ENCODE measurements at regions not wholly inside any gene's neighbourhood (a gene's known extent, or its start where the extent isn't known, plus 50 kb on each side); places are given as distances from the start of the nearest gene placed in this dataset.

DNA sequence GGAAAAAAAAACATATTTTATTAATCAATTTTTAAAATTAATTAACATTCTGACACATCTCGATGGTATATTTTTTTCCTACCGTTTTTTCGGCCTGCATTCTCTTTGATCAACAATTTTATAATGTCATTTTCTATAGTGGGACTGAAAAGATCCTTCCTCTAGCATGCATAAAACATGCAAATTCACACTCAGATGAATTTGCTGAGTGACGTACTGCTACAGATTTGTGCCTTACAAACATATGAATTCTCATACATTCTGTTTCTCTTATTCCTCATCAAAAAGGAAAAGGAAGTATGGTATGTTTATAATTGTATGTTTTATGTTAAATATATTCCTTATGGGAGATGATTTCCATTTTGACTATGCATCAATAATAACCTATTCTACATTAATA lies 458.2 kb downstream of the TSHZ3 start:
- Mint-ChIP-seq H3K4me3 (no peak overlapping the region), H3K9me3 (ENCODE audit: low read depth) (no peaks in the 10 kb centered on the region), H3K27me3 (peaks cover 2% of the 10 kb centered on the region), H3K36me3 (no peaks in the 10 kb centered on the region), H3K4me1 (ENCODE audit: low read depth) (no peaks in the 10 kb centered on the region), H3K27ac (no peak overlapping the region)

DNA sequence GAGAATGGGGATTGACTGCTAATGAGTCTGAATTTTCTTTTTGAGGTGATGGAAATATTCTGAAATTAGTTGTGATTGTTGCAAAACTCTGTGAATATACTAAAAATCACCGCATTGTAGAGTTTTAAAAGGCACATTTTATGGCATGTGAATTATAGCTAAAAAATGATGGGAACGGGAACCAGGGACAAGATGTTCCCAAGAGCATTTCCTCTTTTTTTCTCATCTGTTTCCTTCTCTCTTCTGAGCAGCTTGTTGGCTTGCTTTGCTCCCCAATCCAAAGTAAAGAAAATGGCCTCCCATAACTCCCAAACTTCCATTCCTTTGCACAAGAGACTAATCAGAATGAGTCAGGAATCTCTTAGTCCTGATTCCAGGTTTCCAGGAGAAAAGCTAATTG lies 459.2 kb downstream of the TSHZ3 start:
- H3K4me3 Mint-ChIP-seq, result no peak overlapping the region
- H3K27ac Mint-ChIP-seq, result no peak overlapping the region
- H3K4me1 Mint-ChIP-seq (ENCODE audit: low read depth), result no peaks in the 10 kb centered on the region
- no peaks in the 10 kb centered on the region for H3K9me3 Mint-ChIP-seq (ENCODE audit: low read depth)
- H3K27me3 Mint-ChIP-seq, result peaks cover 2% of the 10 kb centered on the region
- H3K36me3 Mint-ChIP-seq, result no peaks in the 10 kb centered on the region

DNA sequence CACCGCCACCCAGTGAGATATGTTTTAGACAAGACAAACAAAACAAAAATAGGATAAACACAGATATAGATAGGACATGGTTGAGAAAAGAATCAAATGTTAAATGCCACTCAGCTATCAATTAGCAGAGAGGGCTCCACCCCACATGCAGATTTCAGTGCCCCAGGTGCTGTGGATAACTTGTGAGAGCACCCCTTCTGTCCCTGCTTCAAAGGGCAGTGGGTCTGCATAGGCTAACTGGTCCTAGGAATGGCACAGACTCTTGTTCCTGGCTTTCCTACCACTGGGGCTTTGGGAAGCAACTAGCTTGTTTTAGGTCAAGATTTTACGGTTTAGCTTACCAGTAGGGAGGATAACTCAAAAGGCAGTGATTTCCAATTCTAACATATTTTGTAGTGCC lies 460.3 kb downstream of the TSHZ3 start:
- H3K27me3 Mint-ChIP-seq, result no peaks in the 10 kb centered on the region
- no peaks in the 10 kb centered on the region for H3K4me1 Mint-ChIP-seq (ENCODE audit: low read depth)
- H3K36me3 Mint-ChIP-seq, result no peaks in the 10 kb centered on the region
- H3K4me3 Mint-ChIP-seq, result no peak overlapping the region
- H3K9me3 Mint-ChIP-seq (ENCODE audit: low read depth), result no peaks in the 10 kb centered on the region
- no peak overlapping the region for H3K27ac Mint-ChIP-seq

- Mint-ChIP-seq H3K27ac (no peak overlapping the region), H3K27me3 (no peaks in the 10 kb centered on the region), H3K4me1 (ENCODE audit: low read depth) (no peaks in the 10 kb centered on the region), H3K9me3 (ENCODE audit: low read depth) (no peaks in the 10 kb centered on the region), H3K36me3 (no peaks in the 10 kb centered on the region), H3K4me3 (no peak overlapping the region)
Measured at GRCh38 chr19:30887042-30887441, 462.2 kb downstream of the TSHZ3 start.

DNA sequence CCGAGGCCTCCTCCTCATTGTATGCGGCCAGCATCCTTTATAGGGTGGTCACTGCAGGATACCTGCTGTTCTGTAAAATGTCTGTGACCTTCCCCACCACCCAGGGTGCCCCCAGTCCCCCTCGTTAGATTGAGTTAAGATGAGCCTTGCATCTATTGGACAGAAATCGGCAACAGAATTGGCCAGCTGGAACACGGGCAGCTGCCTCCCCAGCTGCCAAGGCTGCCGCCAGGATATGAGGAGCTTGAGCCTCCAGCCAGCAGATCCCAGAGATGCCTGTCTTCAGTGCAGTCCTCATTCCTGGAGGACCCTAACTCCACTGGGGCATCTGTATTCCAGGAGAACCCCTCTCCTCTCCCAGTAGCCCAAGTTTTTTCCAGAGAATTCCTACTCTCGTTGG lies 463.0 kb downstream of the TSHZ3 start:
- H3K9me3 Mint-ChIP-seq (ENCODE audit: low read depth), result no peaks in the 10 kb centered on the region
- no peaks in the 10 kb centered on the region for H3K36me3 Mint-ChIP-seq
- no peaks in the 10 kb centered on the region for H3K27me3 Mint-ChIP-seq
- H3K4me1 Mint-ChIP-seq (ENCODE audit: low read depth), result no peaks in the 10 kb centered on the region
- H3K4me3 Mint-ChIP-seq, result no peak overlapping the region
- no peak overlapping the region for H3K27ac Mint-ChIP-seq

GRCh38 chr19:30884146-30884812 lies 465.0 kb downstream of the TSHZ3 start:
- no peaks in the 10 kb centered on the region for H3K36me3 Mint-ChIP-seq
- H3K4me1 Mint-ChIP-seq (ENCODE audit: low read depth), result no peaks in the 10 kb centered on the region
- H3K4me3 Mint-ChIP-seq, result no peak overlapping the region
- no peak overlapping the region for H3K27ac Mint-ChIP-seq
- no peaks in the 10 kb centered on the region for H3K9me3 Mint-ChIP-seq (ENCODE audit: low read depth)
- H3K27me3 Mint-ChIP-seq, result no peaks in the 10 kb centered on the region

- Mint-ChIP-seq H3K4me1 (ENCODE audit: low read depth) (no peaks in the 10 kb centered on the region), H3K27ac (no peak overlapping the region), H3K36me3 (no peaks in the 10 kb centered on the region), H3K27me3 (no peaks in the 10 kb centered on the region), H3K4me3 (no peak overlapping the region), H3K9me3 (ENCODE audit: low read depth) (no peaks in the 10 kb centered on the region)
Measured at GRCh38 chr19:30883071-30883470, 466.2 kb downstream of the TSHZ3 start.

- Mint-ChIP-seq H3K4me3 (no peak overlapping the region), H3K4me1 (ENCODE audit: low read depth) (no peaks in the 10 kb centered on the region), H3K27ac (no peak overlapping the region), H3K9me3 (ENCODE audit: low read depth) (no peaks in the 10 kb centered on the region), H3K36me3 (no peaks in the 10 kb centered on the region), H3K27me3 (no peaks in the 10 kb centered on the region)
Measured at GRCh38 chr19:30882411-30883005, 466.7 kb downstream of the TSHZ3 start.

DNA sequence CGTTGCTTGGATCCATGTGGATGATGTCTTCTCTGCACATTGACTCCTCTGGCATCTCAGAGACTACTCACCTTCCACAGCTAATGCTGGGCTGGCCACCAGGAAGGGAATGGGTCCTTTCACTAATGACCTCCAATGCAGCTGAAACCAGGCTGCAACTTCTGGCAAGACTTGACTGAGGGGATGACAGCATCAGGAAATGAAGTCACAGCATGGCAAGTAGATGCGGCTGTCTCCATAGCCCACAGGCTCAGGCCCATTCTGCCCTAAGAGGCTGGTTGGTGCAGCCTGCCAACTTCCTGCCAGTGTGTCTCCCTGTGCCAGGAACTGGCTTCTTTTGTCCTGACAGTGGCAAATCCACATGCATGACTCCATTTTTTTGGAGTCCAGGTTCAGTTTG lies 467.3 kb downstream of the TSHZ3 start:
- H3K27ac Mint-ChIP-seq, result no peak overlapping the region

GRCh38 chr19:30881281-30881680 lies 468.0 kb downstream of the TSHZ3 start:
- Mint-ChIP-seq H3K4me1 (ENCODE audit: low read depth) (no peaks in the 10 kb centered on the region), H3K4me3 (no peak overlapping the region), H3K27me3 (no peaks in the 10 kb centered on the region), H3K9me3 (ENCODE audit: low read depth) (no peaks in the 10 kb centered on the region), H3K36me3 (no peaks in the 10 kb centered on the region), H3K27ac (no peak overlapping the region)

More for the DNA sequence above, 467.3 kb downstream of the TSHZ3 start:
- Mint-ChIP-seq H3K27me3 (no peaks in the 10 kb centered on the region), H3K4me3 (no peak overlapping the region), H3K36me3 (no peaks in the 10 kb centered on the region), H3K9me3 (ENCODE audit: low read depth) (no peaks in the 10 kb centered on the region), H3K4me1 (ENCODE audit: low read depth) (no peaks in the 10 kb centered on the region)

DNA sequence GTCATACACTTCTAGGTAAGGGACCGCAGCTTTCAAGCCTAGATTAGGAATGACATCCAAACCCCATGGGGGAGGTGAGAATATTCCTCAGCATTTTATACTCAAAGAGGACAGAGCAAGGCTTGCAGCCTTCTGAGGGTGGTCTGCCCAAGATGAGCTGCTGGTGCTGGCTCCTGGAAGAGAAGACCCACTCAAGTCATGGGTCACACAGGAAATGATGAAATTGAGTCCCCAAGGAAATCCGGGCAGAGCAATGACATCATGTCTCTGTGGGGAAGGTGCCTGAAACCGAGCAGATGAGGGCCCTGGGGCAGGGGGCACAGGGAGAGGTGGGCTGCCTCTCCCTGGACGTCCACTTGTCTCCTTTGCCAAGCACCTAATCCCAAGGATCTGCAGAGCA lies 468.7 kb downstream of the TSHZ3 start:
- H3K9me3 Mint-ChIP-seq (ENCODE audit: low read depth), result no peaks in the 10 kb centered on the region
- no peaks in the 10 kb centered on the region for H3K36me3 Mint-ChIP-seq
- H3K27ac Mint-ChIP-seq, result no peak overlapping the region
- H3K4me1 Mint-ChIP-seq (ENCODE audit: low read depth), result no peaks in the 10 kb centered on the region
- no peak overlapping the region for H3K4me3 Mint-ChIP-seq
- no peaks in the 10 kb centered on the region for H3K27me3 Mint-ChIP-seq

DNA sequence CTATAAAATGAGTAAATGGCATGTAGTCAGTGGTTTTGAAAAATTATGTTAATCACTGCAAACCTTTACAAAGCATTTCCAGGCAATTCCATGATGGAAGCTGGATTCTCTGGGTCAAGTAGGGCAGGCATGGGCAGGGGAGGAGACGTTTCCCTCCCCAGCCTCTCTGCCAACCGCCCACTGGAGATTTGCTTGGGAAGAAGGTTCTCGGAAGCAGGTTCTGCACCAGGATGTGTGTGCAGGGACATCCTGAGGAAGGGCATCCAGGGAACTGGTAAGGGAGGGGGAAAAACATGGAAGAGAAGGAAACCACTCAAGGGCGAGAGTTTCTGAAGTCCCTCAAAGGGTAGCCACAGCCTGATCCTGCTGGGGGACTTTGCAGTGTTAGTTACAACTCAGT lies 469.1 kb downstream of the TSHZ3 start:
- Mint-ChIP-seq H3K36me3 (no peaks in the 10 kb centered on the region), H3K4me3 (no peak overlapping the region), H3K27ac (no peak overlapping the region), H3K9me3 (ENCODE audit: low read depth) (no peaks in the 10 kb centered on the region), H3K27me3 (peaks cover 3% of the 10 kb centered on the region), H3K4me1 (ENCODE audit: low read depth) (no peaks in the 10 kb centered on the region)

- Mint-ChIP-seq H3K4me3 (no peak overlapping the region), H3K36me3 (no peaks in the 10 kb centered on the region), H3K27ac (no peak overlapping the region), H3K27me3 (peaks cover 3% of the 10 kb centered on the region), H3K4me1 (ENCODE audit: low read depth) (no peaks in the 10 kb centered on the region), H3K9me3 (ENCODE audit: low read depth) (no peaks in the 10 kb centered on the region)
Measured at GRCh38 chr19:30879736-30880135, 469.5 kb downstream of the TSHZ3 start.

GRCh38 chr19:30879225-30879624 lies 470.0 kb downstream of the TSHZ3 start:
- Mint-ChIP-seq H3K4me3 (no peak overlapping the region), H3K36me3 (no peaks in the 10 kb centered on the region), H3K9me3 (ENCODE audit: low read depth) (no peaks in the 10 kb centered on the region), H3K27ac (no peak overlapping the region), H3K27me3 (peaks cover 3% of the 10 kb centered on the region), H3K4me1 (ENCODE audit: low read depth) (no peaks in the 10 kb centered on the region)

- Mint-ChIP-seq H3K4me1 (ENCODE audit: low read depth) (no peaks in the 10 kb centered on the region), H3K9me3 (ENCODE audit: low read depth) (no peaks in the 10 kb centered on the region), H3K27me3 (peaks cover 3% of the 10 kb centered on the region), H3K36me3 (no peaks in the 10 kb centered on the region), H3K27ac (no peak overlapping the region), H3K4me3 (no peak overlapping the region)
Measured at GRCh38 chr19:30878495-30878894, 470.7 kb downstream of the TSHZ3 start.

GRCh38 chr19:30877661-30878113 lies 471.5 kb downstream of the TSHZ3 start:
- Mint-ChIP-seq H3K27ac (no peak overlapping the region), H3K27me3 (peaks cover 3% of the 10 kb centered on the region), H3K4me1 (ENCODE audit: low read depth) (no peaks in the 10 kb centered on the region), H3K9me3 (ENCODE audit: low read depth) (no peaks in the 10 kb centered on the region), H3K4me3 (no peak overlapping the region), H3K36me3 (no peaks in the 10 kb centered on the region)

Data from activated naive CD8-positive, alpha-beta T cell (primary cell).